ENCODE measurements at regions not wholly inside any gene's neighbourhood (a gene's known extent, or its start where the extent isn't known, plus 50 kb on each side); places are given as distances from the start of the nearest gene placed in this dataset.

GRCh38 chr5:111855356-111855755 lies 98.4 kb upstream of the NREP start:
- Mint-ChIP-seq H3K36me3 (ENCODE audit: low read depth) (no peaks in the 10 kb centered on the region), H3K4me1 (ENCODE audit: low read depth) (peaks cover 1% of the 10 kb centered on the region), H3K27ac (no peak overlapping the region), H3K9me3 (ENCODE audit: insufficient read depth) (no peaks in the 10 kb centered on the region), H3K4me3 (no peak overlapping the region), H3K27me3 (ENCODE audit: low read depth) (no peaks in the 10 kb centered on the region)
- no peak for ATAC-seq
- POLR2A ChIA-PET, result no interaction called here
- no peak for DNase-seq
- CTCF ChIA-PET, result interaction anchor here (1.6 kb wide), 1 partner anchor 291 kb away, joined by 3 read pairs; no protein-coding TSS in a partner anchor

- POLR2A ChIA-PET, result no interaction called here
- Mint-ChIP-seq H3K4me1 (ENCODE audit: low read depth) (peaks cover 1% of the 10 kb centered on the region), H3K27ac (no peak overlapping the region), H3K36me3 (ENCODE audit: low read depth) (no peaks in the 10 kb centered on the region), H3K4me3 (no peak overlapping the region), H3K9me3 (ENCODE audit: insufficient read depth) (no peaks in the 10 kb centered on the region), H3K27me3 (ENCODE audit: low read depth) (peaks cover 2% of the 10 kb centered on the region)
- CTCF ChIA-PET, result interaction anchor here (1.6 kb wide), 1 partner anchor 292 kb away, joined by 3 read pairs; no protein-coding TSS in a partner anchor
- DNase-seq, result no peak
- ATAC-seq, result no peak
Observed at GRCh38 chr5:111854186-111854585, 97.2 kb upstream of the NREP start.

GRCh38 chr5:111853748-111854147 lies 96.8 kb upstream of the NREP start:
- DNase-seq, result no peak
- ATAC-seq, result no peak
- Mint-ChIP-seq H3K4me1 (ENCODE audit: low read depth) (peaks cover 1% of the 10 kb centered on the region), H3K36me3 (ENCODE audit: low read depth) (no peaks in the 10 kb centered on the region), H3K27ac (no peak overlapping the region), H3K9me3 (ENCODE audit: insufficient read depth) (no peaks in the 10 kb centered on the region), H3K4me3 (no peak overlapping the region), H3K27me3 (ENCODE audit: low read depth) (peaks cover 2% of the 10 kb centered on the region)
- ChIA-PET CTCF (no interaction called here), POLR2A (no interaction called here)

GRCh38 chr5:111851631-111852548 lies 94.9 kb upstream of the NREP start:
- H3K36me3 Mint-ChIP-seq (ENCODE audit: low read depth), result no peaks in the 10 kb centered on the region
- POLR2A ChIA-PET, result no interaction called here
- H3K27ac Mint-ChIP-seq, result no peak overlapping the region
- no peak overlapping the region for H3K4me3 Mint-ChIP-seq
- H3K4me1 Mint-ChIP-seq (ENCODE audit: low read depth), result peaks cover 1% of the 10 kb centered on the region
- DNase-seq (no peak), ATAC-seq (no peak)
- CTCF ChIA-PET, result no interaction called here
- H3K27me3 Mint-ChIP-seq (ENCODE audit: low read depth), result peaks cover 2% of the 10 kb centered on the region
- H3K9me3 Mint-ChIP-seq (ENCODE audit: insufficient read depth), result no peaks in the 10 kb centered on the region

- DNase-seq (no peak), ATAC-seq (no peak)
- CTCF ChIA-PET, result no interaction called here
- H3K27me3 Mint-ChIP-seq (ENCODE audit: low read depth), result peaks cover 2% of the 10 kb centered on the region
- POLR2A ChIA-PET, result no interaction called here
- no peak overlapping the region for H3K27ac Mint-ChIP-seq
- no peaks in the 10 kb centered on the region for H3K4me1 Mint-ChIP-seq (ENCODE audit: low read depth)
- no peak overlapping the region for H3K4me3 Mint-ChIP-seq
- H3K36me3 Mint-ChIP-seq (ENCODE audit: low read depth), result no peaks in the 10 kb centered on the region
- no peaks in the 10 kb centered on the region for H3K9me3 Mint-ChIP-seq (ENCODE audit: insufficient read depth)
Observed at GRCh38 chr5:111848476-111848875, 91.5 kb upstream of the NREP start.

- CTCF ChIA-PET, result no interaction called here
- H3K27ac Mint-ChIP-seq, result no peak overlapping the region
Observed at GRCh38 chr5:111847052-111847925, 90.3 kb upstream of the NREP start.

GRCh38 chr5:111840036-111840674 lies 83.2 kb upstream of the NREP start:
- no peaks in the 10 kb centered on the region for H3K4me1 Mint-ChIP-seq (ENCODE audit: low read depth)
- CTCF ChIA-PET, result interaction anchor here (0.7 kb wide), 1 partner anchor 10 kb away, joined by 3 read pairs; no protein-coding TSS in a partner anchor
- ATAC-seq (no peak), DNase-seq (no peak)
- POLR2A ChIA-PET, result no interaction called here
- H3K9me3 Mint-ChIP-seq (ENCODE audit: insufficient read depth), result no peaks in the 10 kb centered on the region
- no peak overlapping the region for H3K4me3 Mint-ChIP-seq
- H3K27ac Mint-ChIP-seq, result no peak overlapping the region
- peaks cover 7% of the 10 kb centered on the region for H3K27me3 Mint-ChIP-seq (ENCODE audit: low read depth)
- no peaks in the 10 kb centered on the region for H3K36me3 Mint-ChIP-seq (ENCODE audit: low read depth)

More at GRCh38 chr5:111847052-111847925, 90.3 kb upstream of the NREP start:
- no peaks in the 10 kb centered on the region for H3K4me1 Mint-ChIP-seq (ENCODE audit: low read depth)
- no peaks in the 10 kb centered on the region for H3K9me3 Mint-ChIP-seq (ENCODE audit: insufficient read depth)
- POLR2A ChIA-PET, result no interaction called here
- peaks cover 2% of the 10 kb centered on the region for H3K27me3 Mint-ChIP-seq (ENCODE audit: low read depth)
- no peak overlapping the region for H3K4me3 Mint-ChIP-seq
- no peaks in the 10 kb centered on the region for H3K36me3 Mint-ChIP-seq (ENCODE audit: low read depth)
- DNase-seq, result no peak
- ATAC-seq, result no peak

GRCh38 chr5:111839438-111839837 lies 82.4 kb upstream of the NREP start:
- peaks cover 8% of the 10 kb centered on the region for H3K27me3 Mint-ChIP-seq (ENCODE audit: low read depth)
- H3K36me3 Mint-ChIP-seq (ENCODE audit: low read depth), result no peaks in the 10 kb centered on the region
- H3K4me1 Mint-ChIP-seq (ENCODE audit: low read depth), result no peaks in the 10 kb centered on the region
- no peak overlapping the region for H3K4me3 Mint-ChIP-seq
- H3K27ac Mint-ChIP-seq, result no peak overlapping the region
- no peaks in the 10 kb centered on the region for H3K9me3 Mint-ChIP-seq (ENCODE audit: insufficient read depth)
- ATAC-seq (no peak), DNase-seq (no peak)
- POLR2A ChIA-PET, result no interaction called here
- CTCF ChIA-PET, result no interaction called here

- Mint-ChIP-seq H3K4me3 (no peak overlapping the region), H3K27ac (no peak overlapping the region), H3K4me1 (ENCODE audit: low read depth) (no peaks in the 10 kb centered on the region), H3K27me3 (ENCODE audit: low read depth) (peaks cover 9% of the 10 kb centered on the region), H3K9me3 (ENCODE audit: insufficient read depth) (no peaks in the 10 kb centered on the region), H3K36me3 (ENCODE audit: low read depth) (no peaks in the 10 kb centered on the region)
- DNase-seq, result no peak
- ChIA-PET POLR2A (no interaction called here), CTCF (no interaction called here)
- no peak for ATAC-seq
Observed at GRCh38 chr5:111836426-111836825, 79.4 kb upstream of the NREP start.

- Mint-ChIP-seq H3K4me1 (ENCODE audit: low read depth) (no peaks in the 10 kb centered on the region), H3K9me3 (ENCODE audit: insufficient read depth) (no peaks in the 10 kb centered on the region), H3K4me3 (no peak overlapping the region), H3K27ac (no peak overlapping the region), H3K36me3 (ENCODE audit: low read depth) (no peaks in the 10 kb centered on the region), H3K27me3 (ENCODE audit: low read depth) (peaks cover 9% of the 10 kb centered on the region)
- ATAC-seq (no peak), DNase-seq (no peak)
- CTCF ChIA-PET, result no interaction called here
- POLR2A ChIA-PET, result no interaction called here
Observed at GRCh38 chr5:111834926-111835599, 78.1 kb upstream of the NREP start.

- ATAC-seq, result no peak
- Mint-ChIP-seq H3K36me3 (ENCODE audit: low read depth) (no peaks in the 10 kb centered on the region), H3K4me1 (ENCODE audit: low read depth) (no peaks in the 10 kb centered on the region), H3K27me3 (ENCODE audit: low read depth) (peaks cover 2% of the 10 kb centered on the region), H3K27ac (no peak overlapping the region), H3K4me3 (no peak overlapping the region), H3K9me3 (ENCODE audit: insufficient read depth) (no peaks in the 10 kb centered on the region)
- DNase-seq, result no peak
- ChIA-PET CTCF (interaction anchor here (1.1 kb wide), 1 partner anchor 279 kb away, joined by 3 read pairs; no protein-coding TSS in a partner anchor), POLR2A (no interaction called here)
Observed at GRCh38 chr5:111830333-111830732, 73.3 kb upstream of the NREP start.

All from activated CD8-positive, alpha-beta T cell treated with anti-CD3 and anti-CD28 coated beads, Interleukin-2, amount 10 ng/mL, durations not matched to agents 7 days and 5 days (primary cell).